ENCODE measurements at regions not wholly inside any gene's neighbourhood (a gene's known extent, or its start where the extent isn't known, plus 50 kb on each side); places are given as distances from the start of the nearest gene placed in this dataset.

DNA sequence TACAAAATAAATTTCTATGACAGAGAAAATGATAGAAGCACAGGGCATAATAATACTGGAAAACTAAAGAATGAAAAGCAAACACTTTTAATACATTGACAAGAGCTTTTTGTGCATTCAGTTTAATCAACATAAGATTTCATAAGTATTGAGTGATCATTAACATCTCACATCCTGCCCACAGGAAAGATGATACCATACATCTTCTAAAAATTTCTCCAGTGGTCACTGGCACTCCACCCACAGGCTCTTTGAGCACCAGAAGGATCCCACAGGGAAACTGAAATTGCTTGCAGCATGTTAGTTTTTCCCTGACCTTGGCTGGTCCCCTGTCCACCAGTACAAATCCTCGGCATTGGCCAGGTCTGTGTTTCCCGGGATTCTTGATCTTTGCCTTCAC is 186.0 kb downstream of the CEMIP2 start:
- Histone ChIP-seq H3K4me1 (replicated peaks) (no peaks in the 10 kb centered on the region), H3K9me3 (no peaks in the 10 kb centered on the region)
- intact Hi-C loops (cut with DNase I), result no loop called here

DNA sequence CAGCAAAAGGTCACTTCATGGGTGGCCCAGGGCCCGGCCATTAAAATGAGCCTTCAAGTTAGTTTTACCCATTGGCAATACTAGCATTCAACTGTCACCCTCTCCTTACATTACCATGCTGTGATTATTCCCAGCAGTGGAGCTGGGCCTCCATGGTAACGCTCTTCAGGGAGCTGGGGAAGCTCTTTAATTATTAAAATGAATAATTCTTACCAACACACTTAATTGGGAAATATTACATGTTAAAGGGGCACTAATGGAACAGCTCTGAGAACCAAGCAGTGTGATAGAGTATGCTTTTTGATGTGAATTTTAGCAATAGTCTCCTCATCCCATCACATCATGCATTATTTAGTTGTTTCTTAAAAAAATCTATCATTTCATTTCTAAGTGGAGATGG is 187.2 kb downstream of the CEMIP2 start:
- no peaks in the 10 kb centered on the region for H3K9me3 ChIP-seq
- H3K27me3 ChIP-seq (replicated peaks; ENCODE audit: insufficient read depth), result no peaks in the 10 kb centered on the region
- H3K27ac ChIP-seq, result no peak overlapping the region
- no peak overlapping the region for H3K4me3 ChIP-seq
- no peak for DNase-seq (ENCODE audit: low spot score)
- TF ChIP-seq POLR2AphosphoS5 (IDR thresholded peaks at IDR 0.05) (no peak), POLR2A (IDR thresholded peaks at IDR 0.05) (no peak)
- TF ChIP-seq, protein P1, sequence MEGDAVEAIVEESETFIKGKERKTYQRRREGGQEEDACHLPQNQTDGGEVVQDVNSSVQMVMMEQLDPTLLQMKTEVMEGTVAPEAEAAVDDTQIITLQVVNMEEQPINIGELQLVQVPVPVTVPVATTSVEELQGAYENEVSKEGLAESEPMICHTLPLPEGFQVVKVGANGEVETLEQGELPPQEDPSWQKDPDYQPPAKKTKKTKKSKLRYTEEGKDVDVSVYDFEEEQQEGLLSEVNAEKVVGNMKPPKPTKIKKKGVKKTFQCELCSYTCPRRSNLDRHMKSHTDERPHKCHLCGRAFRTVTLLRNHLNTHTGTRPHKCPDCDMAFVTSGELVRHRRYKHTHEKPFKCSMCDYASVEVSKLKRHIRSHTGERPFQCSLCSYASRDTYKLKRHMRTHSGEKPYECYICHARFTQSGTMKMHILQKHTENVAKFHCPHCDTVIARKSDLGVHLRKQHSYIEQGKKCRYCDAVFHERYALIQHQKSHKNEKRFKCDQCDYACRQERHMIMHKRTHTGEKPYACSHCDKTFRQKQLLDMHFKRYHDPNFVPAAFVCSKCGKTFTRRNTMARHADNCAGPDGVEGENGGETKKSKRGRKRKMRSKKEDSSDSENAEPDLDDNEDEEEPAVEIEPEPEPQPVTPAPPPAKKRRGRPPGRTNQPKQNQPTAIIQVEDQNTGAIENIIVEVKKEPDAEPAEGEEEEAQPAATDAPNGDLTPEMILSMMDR (IDR thresholded peaks at IDR 0.05), result no peak
- no peaks in the 10 kb centered on the region for H3K36me3 ChIP-seq
- 89% methylated on average over 2 of the region's 2 CpGs for WGBS
- intact Hi-C loops (cut with DNase I), result no loop called here
- no peaks in the 10 kb centered on the region for H3K4me1 ChIP-seq (replicated peaks)

More for the DNA sequence above, 186.0 kb downstream of the CEMIP2 start:
- H3K27ac ChIP-seq, result no peak overlapping the region
- WGBS, result 77% methylated on average over 2 of the region's 2 CpGs
- H3K27me3 ChIP-seq (replicated peaks; ENCODE audit: insufficient read depth), result no peaks in the 10 kb centered on the region
- TF ChIP-seq POLR2A (IDR thresholded peaks at IDR 0.05) (no peak), POLR2AphosphoS5 (IDR thresholded peaks at IDR 0.05) (no peak)
- TF ChIP-seq, protein P1 (IDR thresholded peaks at IDR 0.05), result no peak
- no peak for DNase-seq (ENCODE audit: low spot score)
- H3K4me3 ChIP-seq, result no peak overlapping the region
- no peaks in the 10 kb centered on the region for H3K36me3 ChIP-seq

DNA sequence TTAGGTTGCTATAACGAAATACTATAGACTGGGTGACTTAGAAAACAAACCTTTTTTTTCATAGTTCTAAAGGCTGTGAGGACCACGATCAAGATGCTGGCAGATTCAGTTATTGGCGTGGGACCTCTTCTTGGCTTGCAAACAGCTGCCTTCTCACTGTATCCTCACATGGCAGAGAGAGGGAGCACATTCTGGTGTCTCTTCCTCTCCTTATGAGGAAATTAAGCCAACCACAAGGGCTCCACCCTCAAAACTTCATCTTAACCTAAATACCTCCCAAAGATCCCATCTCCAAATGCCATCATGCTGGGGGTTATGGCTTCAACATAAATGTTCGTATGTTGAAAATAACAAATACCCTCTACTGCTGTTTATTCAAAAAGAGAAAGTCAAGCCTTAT is 197.1 kb downstream of the CEMIP2 start:
- H3K27ac ChIP-seq, result no peak overlapping the region

DNA sequence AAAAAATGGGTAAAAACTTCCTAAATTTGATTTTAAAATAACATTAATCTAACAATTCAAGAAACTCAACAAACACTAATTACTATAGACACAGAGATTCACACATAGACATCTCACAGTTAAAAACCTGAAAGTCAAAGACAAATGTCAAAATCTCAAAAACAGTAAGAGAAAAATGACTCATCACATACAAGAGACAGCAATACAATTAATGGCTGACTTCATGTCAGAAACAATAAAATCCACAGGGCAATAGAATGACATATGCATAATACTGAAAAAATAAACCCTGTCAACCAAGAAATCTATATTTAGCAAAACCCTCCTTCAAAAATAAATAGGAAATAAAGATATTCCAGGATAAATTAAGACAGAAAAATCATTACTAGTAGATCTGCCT is 200.4 kb downstream of the CEMIP2 start:
- no peaks in the 10 kb centered on the region for H3K9me3 ChIP-seq
- H3K27me3 ChIP-seq (replicated peaks; ENCODE audit: insufficient read depth), result no peaks in the 10 kb centered on the region
- TF ChIP-seq POLR2A (IDR thresholded peaks at IDR 0.05) (no peak), POLR2AphosphoS5 (IDR thresholded peaks at IDR 0.05) (no peak)
- TF ChIP-seq, protein P1 (IDR thresholded peaks at IDR 0.05), result no peak
- H3K36me3 ChIP-seq, result no peaks in the 10 kb centered on the region
- no peak for DNase-seq (ENCODE audit: low spot score)
- H3K27ac ChIP-seq, result no peak overlapping the region
- H3K4me1 ChIP-seq (replicated peaks), result no peaks in the 10 kb centered on the region
- no peak overlapping the region for H3K4me3 ChIP-seq
- intact Hi-C loops (cut with DNase I), result no loop called here

More for the DNA sequence above, 197.1 kb downstream of the CEMIP2 start:
- no peak for DNase-seq (ENCODE audit: low spot score)
- no peaks in the 10 kb centered on the region for H3K27me3 ChIP-seq (replicated peaks; ENCODE audit: insufficient read depth)
- no peaks in the 10 kb centered on the region for H3K4me1 ChIP-seq (replicated peaks)
- no peaks in the 10 kb centered on the region for H3K9me3 ChIP-seq
- intact Hi-C loops (cut with DNase I), result no loop called here
- WGBS, result 91% methylated on average over 4 of the region's 4 CpGs
- H3K4me3 ChIP-seq, result no peak overlapping the region
- no peaks in the 10 kb centered on the region for H3K36me3 ChIP-seq
- TF ChIP-seq, protein P1 (IDR thresholded peaks at IDR 0.05), result no peak
- TF ChIP-seq POLR2AphosphoS5 (IDR thresholded peaks at IDR 0.05) (no peak), POLR2A (IDR thresholded peaks at IDR 0.05) (no peak)

DNA sequence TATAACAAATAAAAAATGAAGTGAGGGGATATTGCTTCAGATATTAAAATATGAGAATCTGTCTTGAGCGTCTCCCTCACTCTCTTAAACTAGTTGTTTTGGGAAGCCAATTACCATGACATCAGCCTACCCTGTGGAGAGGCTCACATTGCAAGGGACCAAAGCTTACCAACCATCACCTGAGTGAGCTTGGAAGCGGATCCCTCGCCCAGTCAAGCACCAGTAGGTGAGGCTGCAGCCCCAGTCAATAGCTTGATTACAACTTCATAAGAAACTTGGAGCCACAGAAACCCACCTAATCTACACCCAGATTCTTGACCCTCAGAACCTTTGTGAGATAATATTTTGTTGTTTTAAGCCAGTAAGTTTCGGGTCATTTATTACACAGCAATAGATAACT is 206.2 kb downstream of the CEMIP2 start:
- no peak for DNase-seq (ENCODE audit: low spot score)
- Histone ChIP-seq H3K27ac (no peak overlapping the region), H3K36me3 (no peaks in the 10 kb centered on the region), H3K4me1 (replicated peaks) (no peaks in the 10 kb centered on the region), H3K9me3 (no peaks in the 10 kb centered on the region), H3K4me3 (no peak overlapping the region), H3K27me3 (replicated peaks; ENCODE audit: insufficient read depth) (no peaks in the 10 kb centered on the region)
- 92% methylated on average over 4 of the region's 4 CpGs for WGBS
- TF ChIP-seq POLR2AphosphoS5 (IDR thresholded peaks at IDR 0.05) (no peak), POLR2A (IDR thresholded peaks at IDR 0.05) (no peak)
- TF ChIP-seq, protein P1 (IDR thresholded peaks at IDR 0.05), result no peak
- intact Hi-C loops (cut with DNase I), result no loop called here
